Pancreas (tissue), 10 donors: ENCODE measurements at regions not wholly inside any gene's neighbourhood (a gene's known extent, or its start where the extent isn't known, plus 50 kb on each side); places are given as distances from the start of the nearest gene placed in this dataset.

ENCODE experiments used
- ATAC-seq, 4 donors: fragments of 200-7000 bp; cut with Tn5 transposase; one replicate each; pipeline versions ENCODE4 v1.8.0 to v1.9.1; 2020; ENCODE audit warnings: mild to moderate bottlenecking in 4 of 4, moderate library complexity in 4 of 4
- DNase-seq, 6 donors: peaks; one replicate each; pipeline ENCODE4 v3.0.0-alpha.2; 2020
- FAIRE-seq: peaks from 2 replicates; lab custom pipeline; 2012; peaks lifted over from hg19 to GRCh38; lab: Jason Lieb, UNC
- H3K27ac ChIP-seq, 4 donors: fragments of 200-600 bp; sonication (generic); 1 replicate in 3 of 4; 2 replicates in 1 of 4; pipeline versions ENCODE4 v1.5.0 to v1.8.0; 2020
- H3K27me3 ChIP-seq, 4 donors: fragments of 200-600 bp; one replicate each; pipeline ENCODE4 v1.8.0; 2021
- H3K36me3 ChIP-seq, 3 donors: fragments of 200-600 bp; sonication (generic) in 1 of 3; one replicate each; pipeline versions ENCODE4 v1.5.0 to v1.8.0; 2020 to 2021
- H3K4me1 ChIP-seq, 3 donors: fragments of 200-600 bp; one replicate each; pipeline ENCODE4 v1.8.0; 2021
- H3K4me3 ChIP-seq, 4 donors: fragments of 200-600 bp; sonication (generic) in 2 of 4; one replicate each; pipeline versions ENCODE4 v1.5.0 to v1.8.0; 2020 to 2021
- H3K9me3 ChIP-seq, 4 donors: fragments of 200-600 bp; one replicate each; pipeline ENCODE4 v1.8.0; 2021
- CTCF ChIP-seq, 4 donors: fragments of 200-600 bp; sonication (generic) in 3 of 4; IDR thresholded peaks; one replicate each; pipeline versions ENCODE4 v1.5.0 to v1.8.0; 2021; ENCODE audit warnings: antibody characterized with exemption in 4 of 4
- WGBS, 2 donors: extraction: QIAGEN DNeasy Blood & Tissue Kit; methylation state at CpG; one replicate each; pipeline ENCODE4 v1.1.7; 2013; 5-methylcytosine and 5-hydroxymethylcytosine counted together
- intact Hi-C, 3 donors: fragments of 100-400 bp; cut with DNase I; formaldehyde crosslinking; loops; one replicate each; pipeline versions ENCODE4 v1.11.1 to v1.14.2; 2022
- donor health status: healthy with polysubstance abuse.
- donor health status: DM: no; HTN: no; CAD: no; lungs with moderate emphysema.
- donor health status: DM: no; HTN: no; CAD: no.
- donor health status: control.
- donor health status: control.
- donor health status: Bipolar disorder and iron deficiency.
- donor health status: DM: yes; HTN: yes; CAD: no.
- donor health status: DM: no; HTN: no; CAD: no.
- donor health status: DM: no; HTN: no; CAD: no.
- donor health status: DM: yes; HTN: yes; CAD: no.

GRCh38 chr13:58043971-58044370 is 412.4 kb downstream of the PCDH17 start:
- H3K9me3 ChIP-seq = no peaks in the 10 kb centered on the region
- DNase-seq (no peak), FAIRE-seq (no peak), ATAC-seq (peak in 1 of 4 donors; percentile 18)
- H3K4me1 ChIP-seq = no peaks in the 10 kb centered on the region
- H3K4me3 ChIP-seq = no peak overlapping the region
- H3K36me3 ChIP-seq = no peaks in the 10 kb centered on the region
- TF ChIP-seq CTCF (IDR thresholded peaks at IDR 0.05) = no peak
- no peaks in the 10 kb centered on the region for H3K27me3 ChIP-seq
- peak overlapping the region in 2 of 4 donors; percentile 12 to 39 for H3K27ac ChIP-seq
- intact Hi-C loops = no loop called here
- WGBS, 2 donors = 33 to 35% methylated on average over 2 of the region's 2 CpGs

- DNase-seq = no peak
Observed at GRCh38 chr13:58048670-58049069, 417.1 kb downstream of the PCDH17 start.

GRCh38 chr13:58051396-58051795 is 419.9 kb downstream of the PCDH17 start:
- no peak for DNase-seq
- WGBS, 2 donors = 27 to 30% methylated on average over 4 of the region's 4 CpGs
- Histone ChIP-seq H3K9me3 (no peaks in the 10 kb centered on the region), H3K4me1 (no peaks in the 10 kb centered on the region), H3K36me3 (no peaks in the 10 kb centered on the region), H3K27me3 (no peaks in the 10 kb centered on the region), H3K27ac (no peak overlapping the region), H3K4me3 (no peak overlapping the region)
- intact Hi-C loops = no loop called here
- no peak for ATAC-seq
- TF ChIP-seq CTCF (IDR thresholded peaks at IDR 0.05) = no peak
- no peak for FAIRE-seq

More at GRCh38 chr13:58048670-58049069, 417.1 kb downstream of the PCDH17 start:
- Histone ChIP-seq H3K4me3 (no peak overlapping the region), H3K4me1 (no peaks in the 10 kb centered on the region), H3K27ac (no peak overlapping the region), H3K27me3 (no peaks in the 10 kb centered on the region), H3K36me3 (no peaks in the 10 kb centered on the region), H3K9me3 (no peaks in the 10 kb centered on the region)
- intact Hi-C loops = no loop called here
- ATAC-seq (no peak), FAIRE-seq (no peak)
- no peak for TF ChIP-seq CTCF (IDR thresholded peaks at IDR 0.05)
- WGBS, 2 donors = 83 to 91% methylated on average over 1 of the region's 1 CpG

- WGBS, 2 donors = 51 to 76% methylated on average over 5 of the region's 5 CpGs
Observed at GRCh38 chr13:58051807-58052375, 420.3 kb downstream of the PCDH17 start.

More at GRCh38 chr13:58051807-58052375, 420.3 kb downstream of the PCDH17 start:
- ATAC-seq = no peak
- intact Hi-C loops = no loop called here
- no peaks in the 10 kb centered on the region for H3K4me1 ChIP-seq
- DNase-seq = no peak
- no peaks in the 10 kb centered on the region for H3K9me3 ChIP-seq
- no peak overlapping the region for H3K4me3 ChIP-seq
- H3K36me3 ChIP-seq = no peaks in the 10 kb centered on the region
- no peak for FAIRE-seq
- no peak for TF ChIP-seq CTCF (IDR thresholded peaks at IDR 0.05)
- no peaks in the 10 kb centered on the region for H3K27me3 ChIP-seq
- H3K27ac ChIP-seq = no peak overlapping the region
